GM12891 (cell line): ENCODE measurements at regions not wholly inside any gene's neighbourhood (a gene's known extent, or its start where the extent isn't known, plus 50 kb on each side); places are given as distances from the start of the nearest gene placed in this dataset.

Source experiments
- PAX5 ChIP-seq: IDR thresholded peaks from 2 replicates; pipeline ENCODE4 v1.6.1; 2011; ENCODE audit warnings: low read length, moderate library complexity, mild to moderate bottlenecking; ENCODE audit not compliant: insufficient read depth, severe bottlenecking
- POLR2A ChIP-seq: IDR thresholded peaks from 2 replicates; pipeline ENCODE4 v1.6.1; 2011; ENCODE audit warnings: low read depth, low read length, control low read depth
- POLR2AphosphoS5 ChIP-seq: IDR thresholded peaks from 2 replicates; pipeline ENCODE4 v1.6.1; 2011; ENCODE audit warnings: low read depth, low read length, control low read depth
- POU2F2 ChIP-seq: IDR thresholded peaks from 2 replicates; pipeline ENCODE4 v1.6.1; 2011; ENCODE audit warnings: low read depth, mild to moderate bottlenecking, control low read depth, low read length, moderate library complexity
- SPI1 ChIP-seq: IDR thresholded peaks from 2 replicates; pipeline ENCODE4 v1.6.1; 2011; ENCODE audit warnings: low read depth, low read length, control low read depth
- TAF1 ChIP-seq: IDR thresholded peaks from 2 replicates; pipeline ENCODE4 v1.6.1; 2011; ENCODE audit warnings: low read depth, low read length, control low read depth

DNA sequence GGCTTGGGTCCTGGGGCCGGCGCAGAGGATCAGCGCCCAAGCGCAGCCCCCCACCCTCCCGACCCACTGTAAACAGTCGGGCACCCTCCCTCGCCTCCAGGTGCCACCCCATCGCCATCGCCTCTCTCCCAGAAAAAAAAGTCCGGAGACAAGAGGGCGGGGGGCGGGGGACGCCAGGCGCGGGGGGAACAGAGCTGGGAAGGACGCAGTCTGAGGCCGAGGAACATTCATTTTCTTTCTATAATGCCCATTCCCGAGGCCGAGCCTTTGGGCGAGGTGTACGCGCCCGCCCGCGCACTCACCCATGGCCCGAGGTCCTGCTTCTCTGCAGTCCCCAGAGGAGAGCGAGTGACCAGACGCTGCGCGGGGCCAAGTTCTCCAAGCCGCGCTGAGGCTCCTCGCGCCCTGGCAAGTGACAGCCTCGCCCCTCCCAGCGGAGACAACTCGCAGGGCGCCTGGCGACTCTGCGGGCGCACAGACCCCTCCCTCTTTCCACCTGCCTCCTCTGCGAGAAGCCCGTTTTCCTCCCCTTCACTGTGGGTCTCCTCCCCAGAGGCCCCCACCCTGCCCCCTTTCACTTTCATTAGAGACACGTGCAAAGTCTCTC is 63.5 kb upstream of the WDR17 start:
- TF ChIP-seq POLR2A (no peak), TAF1 (0 out of 2 replicates have a peak, but pooled peaks have one; percentile 14), POLR2AphosphoS5 (no peak), SPI1 (no peak), POU2F2 (no peak), PAX5 (no peak)
